Aorta (tissue), 5 donors: ENCODE measurements at regions not wholly inside any gene's neighbourhood (a gene's known extent, or its start where the extent isn't known, plus 50 kb on each side); places are given as distances from the start of the nearest gene placed in this dataset.

Experiments used
- ATAC-seq: fragments of 200-7000 bp; cut with Tn5 transposase; one replicate; pipeline ENCODE4 v1.9.1; 2022; ENCODE audit warnings: moderate library complexity; ENCODE audit not compliant: low FRiP score
- DNase-seq, 2 donors: peaks; one replicate each; pipeline ENCODE4 v3.0.0-alpha.2; 2020
- H3K27ac ChIP-seq, 2 donors: one replicate each; pipeline ENCODE4 v1.5.1; 2013; ENCODE audit warnings: low read length in 2 of 2, mild to moderate bottlenecking in 2 of 2, moderate library complexity in 2 of 2, control low read depth in 1 of 2, inconsistent platforms in 1 of 2, low read depth in 1 of 2
- H3K27me3 ChIP-seq, 2 donors: one replicate each; pipeline ENCODE4 v1.6.1; 2013; ENCODE audit warnings: control low read depth in 1 of 2, low read length in 1 of 2, mild to moderate bottlenecking in 1 of 2, moderate library complexity in 1 of 2; ENCODE audit not compliant: insufficient read depth in 2 of 2, control insufficient read depth in 1 of 2
- H3K36me3 ChIP-seq, 2 donors: one replicate each; pipeline ENCODE4 v1.6.1; 2013; ENCODE audit warnings: control low read depth in 1 of 2, low read length in 1 of 2, mild to moderate bottlenecking in 1 of 2; ENCODE audit not compliant: insufficient read depth in 2 of 2, control insufficient read depth in 1 of 2
- H3K4me1 ChIP-seq, 2 donors: one replicate each; pipeline ENCODE4 v1.6.1; 2013; ENCODE audit warnings: low read length in 2 of 2, control low read depth in 1 of 2, mild to moderate bottlenecking in 1 of 2, moderate library complexity in 1 of 2; ENCODE audit not compliant: insufficient read depth in 2 of 2, control insufficient read depth in 1 of 2
- H3K4me3 ChIP-seq, 2 donors: one replicate each; pipeline ENCODE4 v1.5.1; 2013; ENCODE audit warnings: low read length in 2 of 2, control low read depth in 1 of 2, mild to moderate bottlenecking in 1 of 2
- H3K9me3 ChIP-seq: one replicate; pipeline ENCODE4 v1.6.1; 2013; ENCODE audit warnings: mild to moderate bottlenecking, low read length; ENCODE audit not compliant: control insufficient read depth
- WGBS, 2 donors: extraction: QIAGEN DNeasy Blood & Tissue Kit; methylation state at CpG; one replicate each; pipeline ENCODE4 v1.1.7; 2013; 5-methylcytosine and 5-hydroxymethylcytosine counted together
- intact Hi-C, 2 donors: fragments of 100-400 bp; cut with DNase I; formaldehyde crosslinking; loops; one replicate each; pipeline versions ENCODE4 v1.14.2 to v1.15.0; 2022
- donor health status: healthy with polysubstance abuse.
- donor health status: Bipolar disorder and iron deficiency.
- donor health status: DM: no; HTN: no; CAD: no.
- donor health status: DM: no; HTN: no; CAD: no.
- donor health status: DM: yes; HTN: yes; CAD: no.

- 49 to 67% methylated on average over 1 of the region's 1 CpG for WGBS, 2 donors
- H3K4me3 ChIP-seq: no peak overlapping the region
Observed at GRCh38 chr16:5396880-5397279, 299.3 kb upstream of the EEF2KMT start.

GRCh38 chr16:5393070-5393469, 295.5 kb upstream of the EEF2KMT start:
- intact Hi-C loops: no loop called here
- H3K27ac ChIP-seq: no peak overlapping the region
- no peaks in the 10 kb centered on the region for H3K27me3 ChIP-seq
- ATAC-seq (no peak), DNase-seq (no peak)
- no peaks in the 10 kb centered on the region for H3K36me3 ChIP-seq
- WGBS, 2 donors: 42 to 43% methylated on average over 5 of the region's 5 CpGs
- H3K4me1 ChIP-seq: no peaks in the 10 kb centered on the region
- H3K9me3 ChIP-seq: peaks cover 2% of the 10 kb centered on the region
- H3K4me3 ChIP-seq: no peak overlapping the region

More at GRCh38 chr16:5396880-5397279, 299.3 kb upstream of the EEF2KMT start:
- DNase-seq: no peak
- Histone ChIP-seq H3K9me3 (no peaks in the 10 kb centered on the region), H3K27me3 (no peaks in the 10 kb centered on the region), H3K27ac (no peak overlapping the region), H3K36me3 (no peaks in the 10 kb centered on the region), H3K4me1 (no peaks in the 10 kb centered on the region)
- intact Hi-C loops: no loop called here
- ATAC-seq: no peak

GRCh38 chr16:5386989-5387388, 289.4 kb upstream of the EEF2KMT start:
- no peak for DNase-seq
- Histone ChIP-seq H3K36me3 (no peaks in the 10 kb centered on the region), H3K27ac (no peak overlapping the region), H3K9me3 (peaks cover 2% of the 10 kb centered on the region), H3K4me3 (no peak overlapping the region), H3K27me3 (no peaks in the 10 kb centered on the region), H3K4me1 (no peaks in the 10 kb centered on the region)
- intact Hi-C loops: no loop called here
- 84 to 92% methylated on average over 2 of the region's 2 CpGs for WGBS, 2 donors
- no peak for ATAC-seq

- intact Hi-C loops: no loop called here
- H3K4me1 ChIP-seq: no peaks in the 10 kb centered on the region
- WGBS, 2 donors: 26 to 41% methylated on average over 3 of the region's 3 CpGs
- no peak overlapping the region for H3K27ac ChIP-seq
- peaks cover 2% of the 10 kb centered on the region for H3K9me3 ChIP-seq
- DNase-seq (no peak), ATAC-seq (no peak)
- no peak overlapping the region for H3K4me3 ChIP-seq
- no peaks in the 10 kb centered on the region for H3K36me3 ChIP-seq
- no peaks in the 10 kb centered on the region for H3K27me3 ChIP-seq
Observed at GRCh38 chr16:5385811-5386210, 288.2 kb upstream of the EEF2KMT start.

- 83 to 86% methylated on average over 2 of the region's 2 CpGs for WGBS, 2 donors
- intact Hi-C loops: no loop called here
- no peak for DNase-seq
- H3K36me3 ChIP-seq: no peaks in the 10 kb centered on the region
- H3K4me1 ChIP-seq: no peaks in the 10 kb centered on the region
- no peaks in the 10 kb centered on the region for H3K9me3 ChIP-seq
- ATAC-seq: no peak
- no peak overlapping the region for H3K4me3 ChIP-seq
- no peaks in the 10 kb centered on the region for H3K27me3 ChIP-seq
- no peak overlapping the region for H3K27ac ChIP-seq
Observed at GRCh38 chr16:5385115-5385514, 287.5 kb upstream of the EEF2KMT start.

GRCh38 chr16:5383737-5384136, 286.1 kb upstream of the EEF2KMT start:
- ATAC-seq: no peak
- no peak for DNase-seq
- Histone ChIP-seq H3K27ac (no peak overlapping the region), H3K4me3 (no peak overlapping the region), H3K4me1 (no peaks in the 10 kb centered on the region), H3K36me3 (no peaks in the 10 kb centered on the region), H3K27me3 (no peaks in the 10 kb centered on the region), H3K9me3 (no peaks in the 10 kb centered on the region)
- WGBS, 2 donors: 81 to 83% methylated on average over 2 of the region's 2 CpGs
- intact Hi-C loops: no loop called here

GRCh38 chr16:5382484-5382883, 284.9 kb upstream of the EEF2KMT start:
- Histone ChIP-seq H3K27me3 (no peaks in the 10 kb centered on the region), H3K9me3 (no peaks in the 10 kb centered on the region), H3K36me3 (no peaks in the 10 kb centered on the region), H3K27ac (no peak overlapping the region), H3K4me1 (no peaks in the 10 kb centered on the region), H3K4me3 (no peak overlapping the region)
- DNase-seq: no peak
- WGBS, 2 donors: 87% methylated on average over 4 of the region's 4 CpGs
- ATAC-seq: no peak
- intact Hi-C loops: no loop called here

- Histone ChIP-seq H3K27ac (no peak overlapping the region), H3K36me3 (no peaks in the 10 kb centered on the region), H3K27me3 (no peaks in the 10 kb centered on the region), H3K4me3 (no peak overlapping the region), H3K9me3 (no peaks in the 10 kb centered on the region), H3K4me1 (no peaks in the 10 kb centered on the region)
- DNase-seq: no peak
- no peak for ATAC-seq
- intact Hi-C loops: no loop called here
- 36 to 57% methylated on average over 3 of the region's 3 CpGs for WGBS, 2 donors
Observed at GRCh38 chr16:5381481-5381880, 283.9 kb upstream of the EEF2KMT start.

GRCh38 chr16:5379954-5380353, 282.4 kb upstream of the EEF2KMT start:
- Histone ChIP-seq H3K4me3 (no peak overlapping the region), H3K4me1 (no peaks in the 10 kb centered on the region), H3K27me3 (no peaks in the 10 kb centered on the region), H3K36me3 (no peaks in the 10 kb centered on the region), H3K27ac (no peak overlapping the region), H3K9me3 (no peaks in the 10 kb centered on the region)
- intact Hi-C loops: no loop called here
- ATAC-seq (no peak), DNase-seq (no peak)
- WGBS, 2 donors: 67 to 72% methylated on average over 10 of the region's 10 CpGs
